NCI-H526 treated with DMSO at 0.1 percent for 48 hours (cell line): ENCODE measurements at regions not wholly inside any gene's neighbourhood (a gene's known extent, or its start where the extent isn't known, plus 50 kb on each side); places are given as distances from the start of the nearest gene placed in this dataset.

Experiments
- DNase-seq: peaks from one replicate; lab custom pipeline; 2025; lab: John Stamatoyannopoulos, UW

DNA sequence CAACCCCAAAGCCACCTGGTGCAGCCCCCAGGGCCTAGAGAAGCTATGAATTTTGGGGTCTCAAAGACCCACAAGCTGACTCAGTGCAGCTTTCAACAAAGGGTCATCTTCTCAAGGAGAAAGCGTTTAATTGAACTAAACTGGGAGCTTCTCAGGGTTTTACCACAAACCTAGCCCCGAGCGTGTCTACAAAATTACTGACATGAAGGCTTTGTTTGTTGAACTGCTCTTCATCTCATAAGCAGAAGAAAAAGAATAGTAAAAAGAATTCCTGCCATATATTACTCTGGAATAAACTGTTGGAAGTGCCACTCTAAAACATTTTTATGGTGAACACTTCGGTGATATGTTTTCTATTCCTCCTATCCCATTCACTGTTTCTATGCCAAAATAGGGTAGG, 50.8 kb upstream of the INCENP start:
- no peak for DNase-seq

DNA sequence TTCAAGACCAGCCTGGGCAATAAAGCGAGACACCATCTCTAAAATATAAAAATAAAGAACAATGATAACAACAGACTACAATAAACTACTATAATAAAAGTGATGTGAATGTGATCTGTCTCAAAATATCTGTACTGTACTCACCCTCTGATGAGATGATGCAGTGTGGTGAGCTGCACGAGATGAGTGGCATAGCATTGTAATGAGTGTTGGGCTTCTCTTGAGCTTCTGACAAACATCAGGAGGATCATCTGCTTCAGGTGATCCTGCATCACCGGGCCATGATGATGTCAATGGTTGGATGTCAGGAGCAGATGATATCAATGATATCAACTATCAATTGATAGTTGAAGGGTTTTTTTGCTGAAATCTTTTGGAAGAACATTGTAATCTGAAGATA, 52.4 kb upstream of the INCENP start:
- DNase-seq = no peak

DNA sequence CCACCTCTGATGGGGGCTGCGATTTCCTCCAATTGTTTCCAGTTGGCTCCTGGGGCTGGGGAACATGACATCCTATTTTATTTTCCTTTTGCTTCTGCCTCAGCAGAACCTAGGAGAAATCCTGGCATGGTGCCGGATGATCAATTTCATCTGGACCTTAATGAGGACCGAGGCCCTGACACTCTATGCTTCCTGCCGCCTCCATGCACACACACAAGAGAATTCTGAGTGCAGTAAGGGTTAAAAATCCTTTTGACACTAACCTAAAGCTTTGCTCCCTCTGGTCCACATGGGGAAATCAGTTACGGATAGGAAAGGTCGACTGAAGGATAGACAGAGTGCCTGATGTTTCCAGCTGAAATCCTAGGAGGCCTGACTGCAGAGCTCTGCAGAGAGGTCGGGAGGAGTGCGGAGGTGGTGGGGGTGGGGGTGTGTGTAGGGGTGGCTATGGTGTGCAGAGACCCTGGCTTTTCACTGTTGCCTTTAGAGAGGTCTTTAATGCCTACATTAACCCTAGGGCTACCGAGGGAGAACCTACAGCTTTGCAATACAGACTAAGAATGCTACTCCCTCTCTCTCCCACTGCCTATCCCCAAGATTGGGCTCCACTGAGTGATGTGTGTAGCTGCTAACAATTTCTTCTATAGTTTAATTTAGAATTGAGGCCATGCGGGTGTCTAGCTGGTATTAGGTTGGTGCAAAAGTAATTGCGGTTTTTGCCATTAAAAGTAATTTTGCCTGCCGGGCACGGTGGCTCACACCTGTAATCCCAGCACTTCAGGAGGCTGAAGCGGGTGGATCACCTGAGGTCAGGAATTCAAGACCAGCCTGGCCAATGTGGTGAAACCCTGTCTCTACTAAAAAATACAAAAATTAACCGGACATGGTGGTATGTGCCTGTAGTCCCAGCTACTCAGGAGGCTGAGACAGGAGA, 53.6 kb upstream of the INCENP start:
- no peak for DNase-seq

- no peak for DNase-seq
Observed at GRCh38 chr11:62069374-62069773, 54.4 kb upstream of the INCENP start.

- DNase-seq = no peak
Observed at GRCh38 chr11:62068730-62069129, 55.1 kb upstream of the INCENP start.

GRCh38 chr11:62067741-62068140, 56.1 kb upstream of the INCENP start:
- DNase-seq = no peak

GRCh38 chr11:62064221-62064620, 59.6 kb upstream of the INCENP start:
- DNase-seq = no peak

GRCh38 chr11:62062223-62062861, 61.5 kb upstream of the INCENP start:
- DNase-seq = no peak

GRCh38 chr11:62061356-62062222, 62.2 kb upstream of the INCENP start:
- DNase-seq = no peak

GRCh38 chr11:62057069-62057468, 66.7 kb upstream of the INCENP start:
- no peak for DNase-seq

- DNase-seq = no peak
Observed at GRCh38 chr11:62055970-62056369, 67.8 kb upstream of the INCENP start.

DNA sequence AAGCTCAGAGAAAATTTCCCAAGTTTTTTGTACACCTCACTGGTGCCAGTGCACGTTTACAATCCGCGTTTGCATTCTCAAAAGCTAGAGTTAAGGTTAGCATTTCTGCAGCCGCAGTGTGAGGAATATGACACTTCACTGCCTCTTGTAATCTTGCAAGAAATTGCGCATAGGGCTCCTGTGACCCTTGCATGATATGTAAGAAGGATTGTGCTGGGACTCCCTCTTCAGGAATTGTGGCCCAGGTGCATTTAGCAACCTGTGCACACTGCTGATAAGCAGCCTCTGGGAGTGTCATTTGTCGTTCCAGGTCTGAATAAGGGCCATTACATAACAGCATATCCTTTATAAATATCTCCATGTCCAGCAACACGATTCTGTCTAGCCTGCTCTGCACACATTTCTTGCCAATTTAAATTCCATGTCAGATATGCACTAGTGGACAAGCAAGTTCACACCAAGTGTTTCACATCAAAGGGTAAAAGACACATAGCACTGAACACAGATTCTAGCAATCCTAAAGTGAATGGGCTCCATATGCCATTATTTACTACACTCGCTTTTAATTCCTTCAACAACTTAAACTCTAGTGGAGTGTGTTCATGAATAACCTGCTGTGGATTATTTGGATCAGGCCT, 69.2 kb upstream of the INCENP start:
- DNase-seq = peak; percentile 43

DNA sequence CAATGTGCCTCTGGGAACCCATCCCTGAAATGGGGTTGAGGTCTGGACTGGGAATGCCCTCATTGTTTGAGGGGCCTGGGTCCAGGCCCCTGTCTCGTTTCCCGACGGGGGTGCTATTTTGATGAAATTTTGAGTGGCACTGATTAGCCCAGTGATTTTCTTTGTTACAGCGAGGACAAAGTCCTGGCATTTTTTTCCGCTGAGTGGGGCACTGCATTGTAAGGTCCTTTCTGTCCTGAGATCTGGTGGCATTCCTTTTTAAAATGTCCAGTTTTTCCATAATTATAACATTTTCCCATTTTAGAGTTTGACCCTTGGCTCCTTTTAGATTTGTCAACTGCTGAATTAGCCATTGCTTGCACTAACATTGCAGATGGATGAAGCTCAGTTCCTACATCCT, 69.7 kb upstream of the INCENP start:
- no peak for DNase-seq

- no peak for DNase-seq
Observed at GRCh38 chr11:62050716-62051115, 73.1 kb upstream of the INCENP start.

GRCh38 chr11:62048100-62048499, 75.7 kb upstream of the INCENP start:
- DNase-seq = no peak

DNA sequence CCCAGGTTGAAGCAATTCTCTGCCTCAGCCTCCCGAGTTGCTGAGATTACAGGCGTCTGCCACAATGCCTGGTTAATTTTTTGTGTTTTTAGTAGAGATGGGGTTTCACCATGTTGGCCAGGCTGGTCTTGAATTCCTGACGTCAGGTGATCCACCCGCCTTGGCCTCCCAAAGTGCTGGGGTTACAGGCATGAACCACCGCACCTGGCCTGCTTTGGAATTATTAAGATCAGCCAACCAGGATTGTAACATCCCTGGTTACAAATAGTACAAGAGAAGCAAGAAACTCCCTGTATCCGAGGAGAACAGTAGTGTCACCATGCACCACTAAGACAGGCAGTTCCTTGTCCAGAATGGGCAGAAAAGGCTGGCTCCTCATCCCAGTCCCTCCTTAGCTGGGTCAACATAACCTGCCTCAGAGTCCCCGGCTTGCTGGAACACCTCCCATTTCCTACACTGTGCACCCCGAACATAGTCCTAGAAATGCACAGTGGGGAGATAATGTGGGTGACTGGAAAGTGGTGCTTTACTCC, 77.2 kb upstream of the INCENP start:
- DNase-seq = no peak

- DNase-seq = no peak
Observed at GRCh38 chr11:62044639-62045121, 77.2 kb upstream of the FTH1 start.

DNA sequence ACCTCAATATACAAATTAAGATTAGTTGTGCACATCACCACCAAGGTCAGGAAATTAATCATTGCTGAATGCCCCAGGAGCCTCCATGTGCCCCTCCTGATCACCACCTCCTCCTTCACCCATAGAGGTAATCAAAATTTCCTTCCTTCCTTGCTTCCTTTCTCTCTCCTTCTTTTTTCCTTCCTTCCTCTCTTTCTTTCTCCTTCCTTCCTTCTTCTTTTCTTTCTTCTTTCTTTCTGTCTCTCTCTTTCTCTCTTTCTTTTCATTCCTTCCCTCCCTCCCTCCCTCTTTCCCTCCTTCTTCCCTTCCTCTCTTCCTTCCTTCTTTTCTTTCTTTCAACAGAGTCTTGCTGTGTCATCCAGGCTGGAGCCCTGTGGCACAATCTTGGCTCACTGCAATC, 67.9 kb upstream of the FTH1 start:
- no peak for DNase-seq

DNA sequence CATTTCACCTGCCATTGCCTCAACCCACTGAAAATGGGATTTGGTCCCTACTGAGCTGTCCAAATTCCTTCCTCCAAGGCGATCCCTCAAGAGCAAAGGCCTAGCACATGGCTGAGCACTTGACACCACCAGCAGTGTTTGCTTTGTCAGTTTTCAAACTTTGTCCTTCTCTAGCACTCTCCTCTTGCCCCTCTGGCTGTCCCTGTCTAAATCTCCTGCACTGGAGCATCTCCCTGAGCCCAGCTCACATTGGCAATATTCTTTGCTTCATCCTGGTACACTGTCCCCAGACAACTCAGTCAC, 66.6 kb upstream of the FTH1 start:
- DNase-seq = no peak

DNA sequence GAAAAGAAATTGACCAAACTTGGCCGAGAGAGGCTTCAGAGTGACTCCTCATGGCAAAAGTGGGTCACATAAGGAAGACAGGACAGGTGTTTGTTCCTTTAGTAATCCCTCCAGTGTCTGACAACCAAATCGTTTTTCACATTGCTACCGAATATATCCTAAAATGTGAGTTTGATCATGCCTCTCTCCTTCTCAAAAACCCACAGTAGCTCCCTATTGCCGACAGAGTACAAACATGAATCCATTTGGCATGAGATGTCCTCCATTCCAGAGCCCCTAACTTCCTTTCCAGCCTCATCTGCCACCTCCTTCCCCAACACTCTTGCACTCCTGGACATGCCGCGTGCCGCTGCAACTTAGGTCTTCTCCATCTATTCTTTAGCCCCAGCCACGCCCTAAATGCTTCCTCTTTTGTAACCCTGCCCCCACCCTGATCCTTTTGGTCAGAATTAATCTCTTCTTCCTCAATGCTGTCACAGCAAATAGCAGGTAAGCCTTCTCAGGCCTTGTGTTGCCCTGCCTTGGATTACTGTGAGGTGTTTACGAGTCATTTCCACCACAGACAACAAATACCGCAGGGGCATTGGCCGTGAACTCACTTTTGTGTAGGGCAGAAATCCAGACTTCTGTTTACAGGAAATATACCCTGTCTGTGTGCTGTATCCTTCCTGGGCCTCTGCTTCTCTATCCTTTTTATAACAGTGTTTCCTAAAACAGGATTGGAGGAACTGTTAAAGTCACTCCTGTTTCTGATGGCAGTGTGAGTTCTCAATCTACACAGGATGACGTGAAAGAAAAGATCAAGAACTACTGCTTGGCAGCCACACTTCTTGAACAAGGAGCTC, 66.0 kb upstream of the FTH1 start:
- no peak for DNase-seq
